HEK293T (cell line): ENCODE measurements at regions not wholly inside any gene's neighbourhood (a gene's known extent, or its start where the extent isn't known, plus 50 kb on each side); places are given as distances from the start of the nearest gene placed in this dataset.

Source experiments
- BHLHE40 ChIP-seq: fragments of 450-650 bp; IDR thresholded peaks from 2 replicates; pipeline ENCODE4 v1.6.1; 2016; ENCODE audit warnings: mild to moderate bottlenecking, moderate library complexity, borderline replicate concordance
- ELF4 ChIP-seq: fragments of 450-650 bp; IDR thresholded peaks from 2 replicates; pipeline ENCODE4 v1.6.1; 2017; ENCODE audit warnings: antibody characterized with exemption
- FOXA1 ChIP-seq: fragments of 450-650 bp; IDR thresholded peaks from 2 replicates; pipeline ENCODE4 v1.6.1; 2016; ENCODE audit warnings: mild to moderate bottlenecking
- FOXK2 ChIP-seq: fragments of 450-650 bp; IDR thresholded peaks from 2 replicates; pipeline ENCODE4 v1.6.1; 2016; ENCODE audit warnings: mild to moderate bottlenecking
- FOXM1 ChIP-seq: fragments of 450-650 bp; IDR thresholded peaks from 2 replicates; pipeline ENCODE4 v1.6.1; 2017; ENCODE audit warnings: mild to moderate bottlenecking, borderline replicate concordance
- L3MBTL2 ChIP-seq: fragments of 450-650 bp; conservative IDR thresholded peaks from 2 replicates; pipeline ENCODE4 v1.6.1; 2016; ENCODE audit warnings: mild to moderate bottlenecking
- LEF1 ChIP-seq: fragments of 450-650 bp; IDR thresholded peaks from 2 replicates; pipeline ENCODE4 v1.6.1; 2017; ENCODE audit warnings: mild to moderate bottlenecking, borderline replicate concordance
- SP1 ChIP-seq: fragments of 450-650 bp; IDR thresholded peaks from 2 replicates; pipeline ENCODE4 v1.6.1; 2017
- SUZ12 ChIP-seq: fragments of 450-650 bp; IDR thresholded peaks from 2 replicates; pipeline ENCODE4 v1.6.1; 2016; ENCODE audit warnings: mild to moderate bottlenecking
- TARDBP ChIP-seq: fragments of 450-650 bp; IDR thresholded peaks from 2 replicates; pipeline ENCODE4 v1.6.1; 2016
- ZNF384 ChIP-seq: fragments of 450-650 bp; IDR thresholded peaks from 2 replicates; pipeline ENCODE4 v1.6.1; 2016
- TF ChIP-seq, protein P1 (sequence below): fragments of 450-650 bp; IDR thresholded peaks from 2 replicates; pipeline ENCODE4 v1.6.1; 2016

DNA sequence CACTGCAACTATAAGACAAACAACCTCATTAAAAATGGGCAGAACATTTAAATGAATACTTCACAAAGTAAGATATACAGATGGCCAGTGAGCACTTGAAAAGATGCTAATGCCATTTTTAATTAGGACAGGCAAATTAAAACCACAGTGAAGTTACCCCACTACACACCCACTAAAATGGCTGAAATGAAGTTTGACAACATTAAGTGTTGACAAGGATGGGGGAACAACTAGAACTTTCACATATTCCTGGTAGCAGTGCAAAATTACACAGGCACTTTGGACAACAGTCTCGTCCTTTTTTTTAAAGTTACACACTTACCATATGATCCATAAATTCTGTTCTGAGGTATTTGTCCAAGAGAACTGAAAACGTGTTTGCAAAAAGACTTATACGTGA, 278.9 kb upstream of the DIO3 start:
- no peak for TF ChIP-seq TARDBP
- TF ChIP-seq SP1: no peak
- no peak for TF ChIP-seq BHLHE40
- no peak for TF ChIP-seq SUZ12
- TF ChIP-seq, protein P1, sequence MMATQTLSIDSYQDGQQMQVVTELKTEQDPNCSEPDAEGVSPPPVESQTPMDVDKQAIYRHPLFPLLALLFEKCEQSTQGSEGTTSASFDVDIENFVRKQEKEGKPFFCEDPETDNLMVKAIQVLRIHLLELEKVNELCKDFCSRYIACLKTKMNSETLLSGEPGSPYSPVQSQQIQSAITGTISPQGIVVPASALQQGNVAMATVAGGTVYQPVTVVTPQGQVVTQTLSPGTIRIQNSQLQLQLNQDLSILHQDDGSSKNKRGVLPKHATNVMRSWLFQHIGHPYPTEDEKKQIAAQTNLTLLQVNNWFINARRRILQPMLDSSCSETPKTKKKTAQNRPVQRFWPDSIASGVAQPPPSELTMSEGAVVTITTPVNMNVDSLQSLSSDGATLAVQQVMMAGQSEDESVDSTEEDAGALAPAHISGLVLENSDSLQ: no peak
- TF ChIP-seq L3MBTL2: no peak
- TF ChIP-seq ZNF384: no peak
- no peak for TF ChIP-seq FOXK2
- TF ChIP-seq FOXM1: no peak
- no peak for TF ChIP-seq FOXA1
- no peak for TF ChIP-seq LEF1
- no peak for TF ChIP-seq ELF4
